Neural crest cell (in vitro differentiated cells): ENCODE measurements at regions not wholly inside any gene's neighbourhood (a gene's known extent, or its start where the extent isn't known, plus 50 kb on each side); places are given as distances from the start of the nearest gene placed in this dataset.
"Not testable (repeated sequence)": the region's sequence is repeated elsewhere in the genome, so short reads cannot be mapped to it uniquely, and the experiment has no call there.

ENCODE experiments used
- DNase-seq: peaks from one replicate; pipeline ENCODE4 v3.0.0; 2021; ENCODE audit warnings: low read depth, mixed read lengths, low spot score
- H3K27ac Mint-ChIP-seq: one replicate; pipeline ENCODE4 v1.8.0; 2021; ENCODE audit warnings: mild to moderate bottlenecking, mixed read lengths; ENCODE audit not compliant: unreplicated experiment
- H3K27me3 Mint-ChIP-seq: 2 replicates; pipeline ENCODE4 v1.8.0; 2021; ENCODE audit warnings: low read depth, mild to moderate bottlenecking, mixed read lengths
- H3K36me3 Mint-ChIP-seq: 2 replicates; pipeline ENCODE4 v1.8.0; 2021; ENCODE audit warnings: low read depth, mild to moderate bottlenecking, mixed read lengths
- H3K4me1 Mint-ChIP-seq: 2 replicates; pipeline ENCODE4 v1.8.0; 2021; ENCODE audit warnings: mixed read lengths
- H3K4me3 Mint-ChIP-seq: one replicate; pipeline ENCODE4 v1.8.0; 2021; ENCODE audit warnings: mild to moderate bottlenecking, mixed read lengths
- H3K9me3 Mint-ChIP-seq: 2 replicates; pipeline ENCODE4 v1.8.0; 2021; ENCODE audit warnings: mixed read lengths
- TF ChIP-seq, protein P1 (sequence below): fragments of 200-600 bp; sonication (generic); conservative IDR thresholded peaks from 2 replicates; pipeline ENCODE4 v1.5.0; 2021; ENCODE audit warnings: antibody characterized with exemption, mild to moderate bottlenecking

DNA sequence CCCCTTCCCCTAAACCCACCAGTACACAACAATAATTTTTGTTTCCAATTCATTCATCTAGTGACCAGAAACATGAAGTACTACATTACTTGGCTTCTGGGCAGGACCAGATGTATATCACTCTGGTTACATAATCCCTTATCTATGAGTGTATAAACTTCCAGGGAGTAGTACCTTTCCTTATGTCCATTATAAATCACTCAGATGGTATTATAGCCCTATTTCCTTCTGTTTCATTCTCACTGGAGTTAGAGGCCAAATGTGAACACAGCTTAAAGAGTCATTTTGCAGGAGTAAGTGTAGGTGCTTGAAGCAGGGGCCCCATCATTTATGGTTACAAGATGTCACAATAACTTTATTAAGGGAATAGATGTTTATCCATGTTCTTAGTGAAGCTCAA, 894.4 kb upstream of the NXPH2 start:
- H3K9me3 Mint-ChIP-seq, result no peaks in the 10 kb centered on the region
- DNase-seq, result no peak
- H3K4me3 Mint-ChIP-seq, result no peak overlapping the region
- H3K27me3 Mint-ChIP-seq, result no peaks in the 10 kb centered on the region
- H3K27ac Mint-ChIP-seq, result no peak overlapping the region
- H3K4me1 Mint-ChIP-seq, result no peaks in the 10 kb centered on the region
- H3K36me3 Mint-ChIP-seq, result no peaks in the 10 kb centered on the region
- TF ChIP-seq, protein P1, sequence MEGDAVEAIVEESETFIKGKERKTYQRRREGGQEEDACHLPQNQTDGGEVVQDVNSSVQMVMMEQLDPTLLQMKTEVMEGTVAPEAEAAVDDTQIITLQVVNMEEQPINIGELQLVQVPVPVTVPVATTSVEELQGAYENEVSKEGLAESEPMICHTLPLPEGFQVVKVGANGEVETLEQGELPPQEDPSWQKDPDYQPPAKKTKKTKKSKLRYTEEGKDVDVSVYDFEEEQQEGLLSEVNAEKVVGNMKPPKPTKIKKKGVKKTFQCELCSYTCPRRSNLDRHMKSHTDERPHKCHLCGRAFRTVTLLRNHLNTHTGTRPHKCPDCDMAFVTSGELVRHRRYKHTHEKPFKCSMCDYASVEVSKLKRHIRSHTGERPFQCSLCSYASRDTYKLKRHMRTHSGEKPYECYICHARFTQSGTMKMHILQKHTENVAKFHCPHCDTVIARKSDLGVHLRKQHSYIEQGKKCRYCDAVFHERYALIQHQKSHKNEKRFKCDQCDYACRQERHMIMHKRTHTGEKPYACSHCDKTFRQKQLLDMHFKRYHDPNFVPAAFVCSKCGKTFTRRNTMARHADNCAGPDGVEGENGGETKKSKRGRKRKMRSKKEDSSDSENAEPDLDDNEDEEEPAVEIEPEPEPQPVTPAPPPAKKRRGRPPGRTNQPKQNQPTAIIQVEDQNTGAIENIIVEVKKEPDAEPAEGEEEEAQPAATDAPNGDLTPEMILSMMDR, result no peak

DNA sequence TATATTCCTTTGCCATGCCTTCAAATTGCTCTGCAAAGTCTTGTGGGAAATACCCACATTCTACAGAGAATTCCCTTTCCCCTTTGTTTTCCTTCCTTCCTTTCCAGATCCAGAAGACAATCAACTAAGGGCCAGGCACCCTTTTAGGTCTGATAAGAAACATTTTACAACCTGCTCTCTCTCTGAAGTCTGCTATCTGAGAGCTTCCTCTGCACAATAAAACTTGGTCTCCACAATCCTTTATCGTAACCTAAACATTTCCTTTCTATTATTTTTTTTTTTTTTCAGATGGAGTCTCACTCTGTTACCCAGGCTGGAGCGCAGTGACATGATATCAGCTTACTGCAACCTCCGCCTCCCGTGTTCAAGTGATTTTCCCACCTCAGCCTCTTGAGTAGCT, 893.3 kb upstream of the NXPH2 start:
- DNase-seq, H3K27ac Mint-ChIP-seq, H3K9me3 Mint-ChIP-seq, H3K36me3 Mint-ChIP-seq, H3K4me1 Mint-ChIP-seq, H3K27me3 Mint-ChIP-seq, H3K4me3 Mint-ChIP-seq: not testable (repeated sequence)

DNA sequence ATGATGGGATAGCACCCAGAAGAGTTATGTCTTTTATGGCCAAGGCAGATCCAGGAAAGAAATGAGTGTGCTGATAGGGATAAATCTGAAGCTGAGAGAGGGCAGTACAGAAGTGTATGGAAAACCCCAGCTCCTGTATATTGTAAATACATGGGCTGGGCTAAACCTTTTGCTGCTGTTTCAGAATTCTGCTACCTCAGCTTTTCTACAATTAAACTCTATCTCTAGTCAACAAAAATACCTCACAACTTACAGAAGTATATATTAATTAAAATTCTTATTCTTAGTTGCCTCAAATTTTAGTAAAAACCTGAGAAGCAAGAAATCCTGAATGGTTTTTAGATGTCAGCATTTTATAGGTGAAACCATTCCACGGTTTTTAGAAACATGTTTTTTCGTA, 889.5 kb upstream of the NXPH2 start:
- no peak overlapping the region for H3K4me3 Mint-ChIP-seq
- TF ChIP-seq, protein P1, result no peak
- no peaks in the 10 kb centered on the region for H3K4me1 Mint-ChIP-seq
- no peak overlapping the region for H3K27ac Mint-ChIP-seq
- H3K9me3 Mint-ChIP-seq, result no peaks in the 10 kb centered on the region
- no peaks in the 10 kb centered on the region for H3K27me3 Mint-ChIP-seq
- no peaks in the 10 kb centered on the region for H3K36me3 Mint-ChIP-seq
- no peak for DNase-seq

DNA sequence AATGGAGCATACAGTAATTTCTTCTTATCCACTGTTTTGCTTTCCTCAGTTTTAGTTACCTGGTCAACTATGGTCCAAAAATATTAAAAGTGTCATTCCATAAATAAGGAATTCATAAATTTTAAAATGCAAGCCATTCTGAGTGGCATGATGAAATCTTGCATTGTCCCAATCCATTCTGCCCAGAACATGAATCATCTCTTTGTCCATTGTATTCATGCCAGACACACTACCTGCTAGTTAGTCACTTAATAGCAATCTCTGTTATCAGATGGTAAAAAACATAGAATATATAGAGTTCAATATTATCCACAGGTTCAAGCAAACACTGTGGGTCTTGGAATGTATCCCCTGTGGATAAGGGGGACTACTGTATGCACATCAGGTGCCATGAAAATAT, 872.2 kb upstream of the NXPH2 start:
- H3K9me3 Mint-ChIP-seq, result peaks cover 21% of the 10 kb centered on the region
- TF ChIP-seq, protein P1, result no peak
- no peaks in the 10 kb centered on the region for H3K4me1 Mint-ChIP-seq
- H3K36me3 Mint-ChIP-seq, result peaks cover 7% of the 10 kb centered on the region
- no peak for DNase-seq
- no peak overlapping the region for H3K27ac Mint-ChIP-seq
- H3K27me3 Mint-ChIP-seq, result no peaks in the 10 kb centered on the region
- no peak overlapping the region for H3K4me3 Mint-ChIP-seq

DNA sequence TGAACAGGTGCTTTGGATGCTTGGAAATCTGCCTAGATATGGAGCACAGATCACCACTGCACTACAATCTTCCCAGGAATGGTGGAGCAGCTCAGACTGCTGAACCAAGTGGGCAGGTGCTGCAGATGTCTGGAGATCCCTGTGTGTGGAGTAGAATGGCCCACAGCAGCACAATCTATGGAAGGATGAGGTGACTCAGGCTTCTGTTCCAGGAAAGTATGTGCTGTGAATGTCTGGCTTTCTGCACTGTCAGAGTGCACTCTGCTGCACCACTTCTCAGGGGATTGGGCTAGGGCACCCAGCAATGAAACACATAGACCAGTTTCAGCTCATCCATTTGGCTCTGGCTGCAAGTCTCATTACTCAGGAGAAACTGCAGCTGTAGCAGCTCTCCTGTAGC, 865.4 kb upstream of the NXPH2 start:
- no peak overlapping the region for H3K4me3 Mint-ChIP-seq
- TF ChIP-seq, protein P1, result no peak
- no peaks in the 10 kb centered on the region for H3K27me3 Mint-ChIP-seq
- no peak overlapping the region for H3K27ac Mint-ChIP-seq
- H3K36me3 Mint-ChIP-seq, result peaks cover 7% of the 10 kb centered on the region
- DNase-seq, result no peak
- peaks cover 17% of the 10 kb centered on the region for H3K9me3 Mint-ChIP-seq
- H3K4me1 Mint-ChIP-seq, result no peaks in the 10 kb centered on the region

DNA sequence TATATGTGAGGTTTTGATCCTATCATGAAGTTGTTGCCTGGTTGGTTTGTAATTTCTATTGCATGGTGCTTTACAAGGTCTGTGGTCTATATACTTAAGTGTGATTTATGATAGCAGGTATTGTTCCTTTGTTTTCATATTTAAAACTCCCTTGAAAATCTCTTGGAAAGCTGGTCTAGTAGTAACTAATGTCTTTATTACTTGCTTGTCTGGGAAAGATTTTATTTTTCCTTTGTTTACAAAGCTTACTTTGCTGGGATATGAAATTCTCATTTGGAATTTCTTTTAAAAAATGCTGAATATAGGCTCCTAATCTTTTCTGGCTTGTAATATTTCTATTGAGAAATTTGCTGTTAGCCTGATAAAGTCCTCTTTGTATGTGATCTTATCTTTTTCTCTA, 862.9 kb upstream of the NXPH2 start:
- Mint-ChIP-seq H3K36me3 (no peaks in the 10 kb centered on the region), H3K27ac (no peak overlapping the region), H3K27me3 (no peaks in the 10 kb centered on the region), H3K4me1 (no peaks in the 10 kb centered on the region), H3K9me3 (peaks cover 3% of the 10 kb centered on the region), H3K4me3 (no peak overlapping the region)
- TF ChIP-seq, protein P1, result no peak
- no peak for DNase-seq
